HG03064 (cell line): ENCODE measurements at regions not wholly inside any gene's neighbourhood (a gene's known extent, or its start where the extent isn't known, plus 50 kb on each side); places are given as distances from the start of the nearest gene placed in this dataset.

ENCODE experiments used
- ATAC-seq: cut with Tn5 transposase; IDR thresholded peaks from one replicate; pipeline ENCODE4 v1.9.1; 2021; ENCODE audit warnings: low read depth; ENCODE audit not compliant: unreplicated experiment

DNA sequence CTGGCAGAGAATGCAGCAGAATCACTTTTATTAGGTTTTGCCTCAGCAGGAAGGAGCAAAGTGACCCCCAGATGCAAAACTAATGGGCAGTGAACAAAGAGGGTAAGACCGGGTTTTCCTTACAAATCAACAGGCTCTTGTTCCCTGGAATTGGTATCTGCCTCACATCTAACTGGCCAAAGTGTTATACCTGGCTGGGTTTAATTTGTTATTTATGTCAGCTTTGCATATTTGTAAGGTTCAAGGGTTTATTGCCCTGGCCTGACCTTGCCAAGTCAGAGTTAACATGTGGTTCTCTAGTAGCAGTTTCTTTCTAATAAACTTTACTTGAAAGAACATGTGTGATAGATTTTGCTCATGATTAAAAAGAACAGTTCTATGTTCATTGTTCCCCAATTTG lies 431.7 kb upstream of the NR2F2 start:
- ATAC-seq: no peak

DNA sequence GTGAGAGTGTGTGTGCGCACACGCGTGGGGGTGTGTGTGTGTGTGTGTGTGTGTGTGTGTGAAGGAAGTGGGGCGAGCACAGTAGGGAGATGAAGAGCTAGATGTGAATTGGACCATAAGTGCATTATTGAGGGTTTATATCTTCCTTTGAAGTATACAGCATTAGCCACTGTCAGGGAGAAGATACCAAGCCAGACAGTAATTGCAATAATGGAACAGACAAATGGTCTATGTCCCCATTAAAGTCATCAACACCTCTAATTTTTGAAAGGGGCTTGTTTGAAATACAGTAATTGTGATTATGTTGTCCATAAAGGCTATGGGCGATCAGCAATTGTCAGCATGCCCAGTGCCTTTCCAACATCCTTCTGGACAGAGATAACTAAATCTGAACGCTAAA lies 429.2 kb upstream of the NR2F2 start:
- no peak for ATAC-seq

DNA sequence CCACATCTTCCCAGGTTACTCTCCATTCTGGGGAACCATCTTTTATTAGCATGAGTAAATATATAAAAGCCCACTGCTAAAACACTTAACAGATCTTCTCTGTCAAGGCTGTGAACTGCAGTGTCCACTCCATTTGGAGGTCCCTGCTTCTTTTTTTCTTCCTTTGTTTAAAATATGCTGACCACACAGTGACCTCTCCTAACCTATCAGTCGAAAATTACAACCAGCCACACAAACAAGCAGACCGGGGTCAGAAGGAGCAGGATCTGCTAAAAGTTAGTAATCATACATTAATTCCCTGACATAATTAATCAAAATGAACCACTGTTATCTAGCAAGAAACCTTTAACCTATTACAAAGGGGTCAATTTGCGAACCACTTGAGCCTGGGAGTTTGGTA lies 427.9 kb upstream of the NR2F2 start:
- no peak for ATAC-seq

DNA sequence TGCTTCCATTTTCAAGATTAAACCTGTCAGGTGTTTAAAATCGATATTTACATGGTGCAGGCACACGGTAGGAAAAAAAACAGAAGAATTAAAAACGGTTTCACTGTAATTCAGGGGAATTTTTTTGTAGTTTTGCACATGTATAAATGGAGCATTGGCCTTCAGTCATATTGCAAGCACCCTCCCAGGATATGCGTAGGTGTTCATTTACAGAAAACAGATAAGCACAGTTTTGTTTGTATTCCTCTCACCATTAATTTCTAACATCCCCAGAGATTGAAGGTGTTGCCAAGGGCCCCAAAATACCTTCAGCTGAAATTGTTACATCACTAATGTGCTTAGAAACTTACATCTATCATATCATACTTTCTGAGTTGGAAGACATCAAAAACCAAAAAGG lies 427.1 kb upstream of the NR2F2 start:
- no peak for ATAC-seq

DNA sequence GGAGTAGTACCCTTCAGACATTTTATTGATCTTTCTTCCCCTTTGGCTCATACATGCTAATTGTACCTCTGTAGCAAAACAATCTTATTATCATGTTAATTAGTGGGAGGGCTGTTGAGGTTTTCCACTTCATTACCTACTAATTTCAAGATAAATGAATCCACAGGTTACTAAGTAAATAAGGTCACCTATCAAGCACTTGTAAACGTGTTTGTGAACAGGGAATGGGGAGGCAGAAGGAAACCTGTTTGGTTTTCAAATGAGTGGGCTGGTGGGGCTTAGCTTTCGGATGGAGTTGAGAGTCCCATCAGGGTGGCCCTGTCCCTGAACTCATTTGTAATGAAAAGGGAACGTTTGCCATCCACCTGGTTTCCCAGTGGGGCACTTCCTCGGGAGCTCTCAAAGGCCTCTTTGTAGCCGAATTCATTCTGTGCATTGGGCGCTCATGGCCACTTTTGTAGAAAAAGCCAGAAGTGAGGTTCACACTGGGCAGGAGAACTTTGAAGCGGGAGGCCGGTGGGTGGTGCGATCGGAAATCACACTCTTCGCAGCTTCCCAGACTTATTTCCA lies 419.8 kb upstream of the NR2F2 start:
- ATAC-seq: no peak

DNA sequence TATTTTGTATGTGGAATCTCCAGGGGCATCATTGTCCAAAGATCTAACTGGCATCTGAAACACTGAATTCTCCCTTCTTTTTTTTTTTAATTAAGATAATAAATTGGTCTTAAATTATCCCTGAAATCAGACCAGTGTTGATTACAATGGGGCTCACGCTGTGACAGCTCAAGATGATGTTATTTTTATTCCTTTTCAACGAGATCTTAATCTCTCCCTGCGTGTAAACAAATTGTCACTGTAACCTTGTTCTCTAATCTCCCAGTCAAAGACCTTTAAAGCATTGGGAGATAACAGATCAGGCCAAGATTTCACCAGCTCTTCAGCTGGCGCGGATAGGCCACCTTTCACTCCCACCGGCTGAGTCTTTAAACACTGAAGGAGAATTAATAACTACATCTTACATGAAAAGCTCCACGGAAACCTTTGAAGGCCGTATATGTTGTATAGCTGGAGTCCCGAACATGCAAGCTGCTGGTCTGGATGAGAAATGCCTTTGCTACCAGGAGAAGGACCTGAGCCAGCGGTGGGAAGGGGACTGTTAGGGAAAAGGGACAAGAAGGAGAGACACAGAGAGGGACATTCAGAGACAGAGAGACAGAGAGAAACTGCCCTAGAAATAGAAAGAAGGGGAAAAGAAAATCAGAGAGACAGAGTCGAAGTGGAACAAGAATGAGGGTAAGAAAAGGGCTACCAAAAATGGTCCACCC lies 418.8 kb upstream of the NR2F2 start:
- no peak for ATAC-seq

DNA sequence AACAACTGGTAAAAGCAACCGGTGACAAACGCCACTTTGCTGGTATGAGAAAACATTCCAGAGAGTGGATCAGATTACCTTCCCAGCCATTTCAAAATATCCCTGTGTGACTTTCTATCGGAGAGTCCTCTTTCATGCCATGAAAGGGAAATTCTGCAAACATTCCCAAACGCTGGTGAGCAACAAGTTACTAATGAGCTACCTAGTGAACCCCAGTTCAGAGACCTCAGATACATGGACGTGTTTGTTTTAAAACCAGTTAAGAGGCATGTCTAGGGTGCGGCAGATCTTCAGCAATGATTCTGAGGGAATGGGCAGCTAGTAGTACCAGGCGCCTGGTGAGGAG lies 418.2 kb upstream of the NR2F2 start:
- no peak for ATAC-seq

DNA sequence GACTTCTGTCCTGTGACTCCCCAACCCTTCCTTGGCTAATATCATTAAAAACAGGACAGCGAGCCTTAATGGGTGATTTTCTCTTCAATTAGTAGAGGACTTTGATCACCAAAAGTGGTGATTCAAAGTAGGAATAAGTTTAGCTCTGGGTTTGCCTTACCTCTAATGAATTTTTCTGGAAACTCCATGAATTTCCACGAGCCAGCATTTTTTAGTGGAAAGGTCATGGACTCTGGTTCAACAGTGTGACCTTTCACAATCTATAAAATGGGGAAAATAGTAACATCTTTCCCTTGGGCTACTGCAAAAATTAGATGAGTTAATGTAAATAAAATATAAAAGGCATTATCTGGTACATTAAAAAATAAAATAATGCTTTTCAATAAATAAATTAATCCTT lies 417.8 kb upstream of the NR2F2 start:
- no peak for ATAC-seq

DNA sequence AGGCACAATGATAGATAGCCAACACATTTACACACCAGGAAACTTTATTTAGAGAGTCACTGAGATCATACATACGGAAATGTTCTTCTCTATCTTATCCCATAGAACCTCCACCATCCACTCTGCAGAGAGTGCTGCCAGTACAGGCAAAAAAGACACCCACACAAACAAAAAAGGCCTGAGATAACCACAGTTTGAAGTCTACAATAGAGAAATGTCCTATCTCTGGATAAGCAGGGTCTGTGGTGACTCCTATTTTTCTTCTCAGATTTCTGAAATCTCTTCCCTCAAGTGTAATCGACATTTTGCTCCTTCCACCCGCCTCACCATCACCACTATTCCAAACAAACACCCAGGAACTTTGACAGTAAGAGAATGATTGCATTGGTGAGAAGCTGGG lies 413.9 kb upstream of the NR2F2 start:
- ATAC-seq: no peak

DNA sequence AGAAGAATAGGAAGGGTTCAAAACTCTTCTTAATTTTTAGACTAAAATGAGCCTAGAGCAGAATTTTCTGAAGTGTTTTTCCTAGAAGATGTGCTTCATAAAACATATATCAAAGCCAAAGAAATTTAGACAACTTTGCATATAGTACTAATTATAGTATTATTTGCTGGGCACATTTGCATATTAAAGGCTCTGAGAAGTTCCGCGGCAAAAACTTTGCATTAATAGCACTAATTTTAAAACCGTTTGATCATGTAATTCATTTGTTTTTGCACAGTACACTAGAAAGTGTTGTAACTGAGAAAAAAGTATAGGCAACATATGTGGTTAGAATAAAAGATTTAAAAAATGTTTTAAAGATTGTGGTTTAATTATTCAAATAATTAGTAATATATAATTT lies 412.0 kb upstream of the NR2F2 start:
- ATAC-seq: no peak

DNA sequence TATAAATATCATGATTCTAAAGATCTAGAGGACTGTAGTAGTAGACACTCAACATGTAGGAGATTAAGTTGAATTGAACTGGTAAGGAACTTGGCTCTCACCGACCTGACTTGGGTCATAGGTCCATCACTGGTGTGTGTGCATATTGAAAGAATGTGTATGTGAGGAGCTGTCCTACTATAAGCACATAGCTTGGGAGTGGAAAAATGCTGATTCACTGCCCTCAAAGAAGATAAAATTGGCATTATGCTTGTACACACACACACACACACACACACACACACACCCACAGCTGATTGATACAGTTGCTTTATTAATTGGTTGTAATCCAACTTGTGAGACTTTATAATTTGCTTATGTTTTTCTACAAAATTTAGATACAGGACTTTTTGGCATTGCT lies 411.0 kb upstream of the NR2F2 start:
- no peak for ATAC-seq

DNA sequence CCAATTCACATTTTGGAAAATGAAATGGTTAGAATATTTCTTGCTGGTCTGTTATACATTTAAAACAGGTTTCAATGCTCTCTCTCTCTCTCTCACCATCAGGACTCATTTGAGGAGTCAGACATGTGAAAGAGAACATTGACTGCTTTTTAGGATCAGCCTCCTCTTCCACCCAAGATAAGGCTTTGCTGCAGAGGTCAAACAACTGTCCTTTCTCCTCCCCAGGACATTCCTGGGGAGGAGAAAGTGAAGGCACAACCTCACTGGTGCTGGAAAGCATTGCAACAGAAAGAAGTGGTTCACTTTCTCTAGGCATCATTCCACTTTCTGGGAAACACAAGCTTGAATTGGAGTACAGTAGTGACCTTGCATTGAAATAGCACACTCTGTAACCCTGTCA lies 409.1 kb upstream of the NR2F2 start:
- ATAC-seq: no peak

DNA sequence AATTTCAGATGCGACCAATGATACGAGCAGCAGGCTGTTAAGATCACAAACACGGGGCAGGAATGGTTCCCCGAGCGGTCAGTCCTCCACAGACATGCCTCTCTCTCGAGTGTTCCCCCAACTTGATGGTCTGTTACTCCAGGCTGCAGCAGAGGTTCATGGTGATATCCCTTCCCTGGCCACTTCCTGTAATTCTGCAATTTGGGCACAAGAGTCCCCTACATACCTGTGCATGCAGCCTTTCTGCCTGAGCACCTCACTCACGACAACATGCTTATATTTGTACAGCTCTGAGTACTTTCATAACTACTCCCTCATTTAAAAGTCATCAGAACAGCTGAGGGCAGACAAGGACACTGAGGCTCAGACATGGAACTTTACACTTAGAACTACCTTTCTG lies 408.1 kb upstream of the NR2F2 start:
- no peak for ATAC-seq

DNA sequence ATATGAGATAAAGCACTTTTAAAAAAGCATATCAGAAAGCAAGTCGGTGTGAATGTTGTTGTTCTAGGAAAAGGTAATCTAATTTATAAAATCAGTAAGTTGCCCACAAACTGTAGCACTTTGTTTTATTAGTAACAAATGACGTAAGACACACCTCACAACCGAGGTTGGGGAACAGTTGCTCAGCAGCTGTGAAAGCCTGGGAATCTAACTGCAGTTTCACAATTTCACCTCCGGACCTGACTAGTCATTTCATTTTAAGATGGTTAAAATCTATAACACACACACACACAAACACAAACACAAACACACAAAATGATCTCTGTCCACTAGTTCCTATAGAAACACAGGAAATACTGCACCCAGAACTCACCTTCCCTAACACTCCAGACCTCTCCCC lies 406.7 kb upstream of the NR2F2 start:
- ATAC-seq: no peak

DNA sequence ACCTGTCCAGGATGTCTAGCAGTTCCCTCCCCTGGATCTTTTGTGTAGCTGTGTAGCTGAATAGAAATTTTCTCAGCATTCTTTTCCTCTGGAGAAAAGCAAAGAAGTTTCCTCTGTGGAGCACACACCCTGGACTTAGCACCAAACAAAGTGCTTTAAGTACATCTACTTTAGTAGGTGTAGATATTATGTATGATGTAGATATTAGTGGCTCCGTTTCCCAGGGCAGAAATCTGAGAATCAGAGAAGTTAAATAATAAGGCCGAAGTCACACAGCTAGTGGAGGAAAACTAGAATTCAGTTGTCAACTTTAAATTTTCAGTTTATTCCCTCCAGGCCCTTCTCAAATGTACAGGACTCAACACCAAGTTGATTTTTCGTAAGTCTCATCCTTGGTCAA lies 401.7 kb upstream of the NR2F2 start:
- ATAC-seq: no peak

DNA sequence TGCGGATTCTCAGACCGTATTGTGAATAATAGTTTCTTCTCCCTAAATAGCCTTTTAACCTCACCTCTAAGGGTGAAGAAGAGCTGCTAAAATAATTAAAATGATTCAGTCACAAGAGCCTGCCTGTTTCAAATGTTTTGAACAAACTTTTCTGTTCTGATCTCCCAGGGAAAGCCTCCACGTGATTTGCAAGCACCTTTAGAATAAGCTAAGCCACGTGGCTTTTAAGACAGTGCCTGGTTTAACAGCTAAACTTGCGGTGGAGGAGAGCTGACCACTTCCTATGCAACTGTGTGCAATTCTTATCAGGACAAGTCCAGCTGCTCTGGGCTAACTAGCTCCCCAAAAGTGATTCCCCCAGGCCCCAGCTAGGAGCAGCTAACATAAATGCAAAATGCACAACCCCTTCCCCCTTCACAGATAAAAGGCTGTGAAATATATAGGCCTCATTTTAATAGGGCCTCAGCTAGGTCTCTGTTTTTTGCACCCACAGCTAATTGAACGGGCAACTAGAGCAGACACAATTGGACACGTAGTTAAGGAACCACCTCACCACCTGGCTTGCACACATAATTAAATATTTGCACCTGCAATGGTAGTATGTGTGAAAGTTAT lies 401.2 kb upstream of the NR2F2 start:
- peak; percentile 90 for ATAC-seq

DNA sequence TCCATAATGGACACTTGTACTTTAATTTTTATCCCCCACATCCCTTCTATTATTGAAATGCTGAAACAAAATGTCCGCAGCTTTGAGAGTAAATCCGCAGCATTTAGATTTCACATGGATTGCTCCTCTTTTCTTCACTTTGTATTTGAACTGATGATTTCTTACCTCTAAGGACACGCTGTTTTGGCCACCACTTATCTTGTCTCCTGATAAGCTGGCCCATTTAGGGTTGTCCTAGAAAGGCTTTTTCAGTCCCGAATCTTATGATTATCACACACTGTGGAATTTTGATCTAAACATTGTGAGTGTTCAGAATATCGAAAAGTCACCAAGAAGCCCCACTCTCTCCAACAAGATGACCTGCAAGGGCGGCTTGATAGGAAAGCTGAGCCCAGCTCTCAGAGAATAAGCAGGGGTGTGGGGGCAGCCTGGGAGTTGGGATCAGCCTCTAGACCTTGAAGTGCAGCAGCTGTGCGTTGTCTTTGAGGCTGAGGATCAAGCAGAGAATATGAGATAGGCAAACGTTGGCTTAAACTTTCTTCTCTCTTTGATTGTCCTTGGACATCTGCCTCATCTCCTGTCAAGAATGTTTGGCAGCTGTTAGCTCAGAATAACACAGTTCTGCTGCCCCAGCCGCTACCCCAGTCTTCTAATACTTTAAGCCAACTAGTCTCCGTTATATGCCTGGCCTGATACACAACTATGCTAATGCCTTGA lies 399.7 kb upstream of the NR2F2 start:
- no peak for ATAC-seq

DNA sequence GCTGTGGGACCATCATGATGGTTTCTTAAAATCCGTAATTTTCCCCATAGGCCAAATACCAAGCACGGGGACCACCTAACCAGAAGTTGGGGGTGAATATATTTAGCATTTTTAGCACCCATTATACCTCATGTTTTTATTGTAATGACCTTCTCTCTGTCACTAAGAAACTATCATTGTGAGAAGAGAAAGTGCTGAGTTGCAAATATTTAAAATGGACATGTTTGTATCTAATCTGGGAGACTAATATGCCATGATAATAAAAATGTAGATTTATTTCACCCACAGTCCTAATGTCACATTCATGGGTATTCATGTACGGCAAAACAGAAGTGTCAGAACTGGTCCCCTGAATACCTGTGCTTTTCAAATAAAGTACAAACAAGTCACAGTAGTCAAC lies 398.9 kb upstream of the NR2F2 start:
- ATAC-seq: no peak

DNA sequence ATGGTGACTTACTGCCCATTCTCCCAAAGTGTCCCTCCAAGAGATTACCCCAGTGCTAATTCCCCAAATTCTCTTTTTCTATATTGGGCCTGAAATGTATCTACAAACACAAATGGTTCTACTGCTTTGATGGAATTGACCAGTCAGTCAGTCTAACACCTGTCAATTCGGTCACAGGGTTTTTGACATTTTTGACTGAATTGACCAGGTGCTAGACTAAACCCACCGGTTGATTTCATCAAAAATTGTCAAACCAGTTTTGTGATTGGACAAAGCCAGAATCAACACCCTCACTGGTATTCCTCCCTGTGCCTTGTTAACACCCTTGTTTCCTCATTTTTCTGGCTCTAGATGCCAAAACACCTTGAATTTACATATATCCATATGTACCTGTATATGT lies 398.4 kb upstream of the NR2F2 start:
- ATAC-seq: no peak

DNA sequence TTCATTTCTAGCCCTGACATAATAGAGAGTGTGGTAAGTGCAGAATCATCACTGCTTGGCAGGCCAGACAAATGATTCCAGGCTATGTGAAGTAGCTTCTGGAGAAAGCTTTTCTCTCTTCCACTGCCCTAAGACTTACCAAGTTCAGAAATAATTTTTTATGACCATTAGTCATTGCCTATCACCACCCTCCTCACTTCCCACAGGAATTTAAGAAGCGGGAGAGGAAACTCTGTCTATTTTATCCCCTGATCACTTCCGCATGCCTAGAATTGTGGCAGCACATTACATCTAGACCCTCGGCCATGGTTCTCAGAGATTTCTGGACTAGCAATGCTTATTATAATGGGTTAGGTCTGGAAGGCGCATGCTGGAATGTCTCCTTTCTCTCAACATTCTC lies 397.8 kb upstream of the NR2F2 start:
- ATAC-seq: no peak

DNA sequence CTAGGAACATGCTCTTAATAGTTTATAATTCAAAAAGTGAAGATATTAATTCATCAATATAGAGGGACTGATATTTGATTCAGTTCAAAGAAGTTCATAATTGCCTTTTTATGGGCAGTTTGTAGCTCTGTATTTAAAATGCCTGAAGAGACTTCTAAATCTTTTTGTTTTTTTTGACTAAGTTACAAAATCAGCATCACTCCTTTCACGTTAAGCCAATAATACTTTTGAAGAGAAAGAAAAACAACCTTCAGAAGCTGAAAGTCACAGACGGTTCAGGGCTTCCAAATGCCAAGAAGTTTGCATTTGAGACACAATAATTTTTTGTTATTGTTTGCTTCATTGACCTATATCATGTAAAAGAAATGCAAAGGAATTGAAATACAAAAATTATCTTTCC lies 394.6 kb upstream of the NR2F2 start:
- ATAC-seq: no peak

DNA sequence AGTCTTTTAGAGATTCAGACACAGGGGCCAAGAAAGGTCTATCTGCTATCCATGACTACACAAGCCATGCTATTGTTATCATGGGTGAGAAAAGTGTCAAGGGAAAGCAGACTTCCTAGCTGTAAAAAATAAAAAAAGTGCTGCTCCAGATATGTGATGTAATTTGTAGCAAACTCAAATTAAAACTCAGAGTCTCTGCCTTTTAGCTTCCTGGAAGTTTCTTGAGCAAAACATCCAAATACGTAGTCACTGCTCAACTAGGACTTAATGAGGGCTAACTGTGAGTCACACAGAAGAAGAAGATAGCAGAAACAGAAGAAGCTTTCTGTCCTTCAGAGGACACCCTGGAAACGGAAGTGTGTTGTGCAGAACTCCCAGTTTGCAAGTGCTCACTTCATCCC lies 393.4 kb upstream of the NR2F2 start:
- no peak for ATAC-seq
